IMR-90 (cell line): ENCODE measurements at regions not wholly inside any gene's neighbourhood (a gene's known extent, or its start where the extent isn't known, plus 50 kb on each side); places are given as distances from the start of the nearest gene placed in this dataset.

Experiments used
- ATAC-seq: fragments of 200-7000 bp; cut with Tn5 transposase; 2 replicates; pipeline ENCODE4 v1.9.1; 2020; ENCODE audit warnings: low read depth, mild to moderate bottlenecking, moderate library complexity
- BruUV-seq: library from RNA; stranded (reverse); fragments of 400-500 nt; replicated peaks from 2 replicates; lab custom pipeline; 2021; lab: Mats Ljungman, UMichigan
- CTCF ChIA-PET: fragments of 300-600 bp; formaldehyde crosslinking; extraction: SDS; loops from one replicate; lab custom pipeline; 2021; ENCODE audit warnings: antibody characterized with exemption; lab: Yijun Ruan, JAX
- POLR2A ChIA-PET: fragments of 300-600 bp; sonication (Branson Sonifier 250); formaldehyde crosslinking; loops from one replicate; lab custom pipeline; 2022; ENCODE audit warnings: antibody characterized with exemption; ENCODE audit not compliant: unreplicated experiment; lab: Charles Lee
- DNase-seq: peaks from one replicate; pipeline ENCODE4 v3.0.0; 2013
- H2AFZ ChIP-seq: replicated peaks from 2 replicates; pipeline ENCODE3; 2013; ENCODE audit warnings: low read length, mild to moderate bottlenecking; ENCODE audit not compliant: poor library complexity
- H2AK5ac ChIP-seq: 2 replicates; pipeline ENCODE4 v1.6.1; 2013; ENCODE audit warnings: low read depth, low read length, inconsistent platforms
- H2AK9ac ChIP-seq: replicated peaks from 2 replicates; pipeline ENCODE3; 2013; ENCODE audit warnings: mild to moderate bottlenecking, low read depth, low read length, moderate library complexity; ENCODE audit not compliant: poor library complexity
- H2BK120ac ChIP-seq: 2 replicates; pipeline ENCODE4 v1.6.1; 2013; ENCODE audit warnings: low read depth, low read length, inconsistent platforms
- H2BK15ac ChIP-seq: 3 replicates; pipeline ENCODE4 v1.6.1; 2013; ENCODE audit warnings: low read depth, low read length, inconsistent platforms
- H2BK20ac ChIP-seq: 2 replicates; pipeline ENCODE4 v1.6.1; 2013; ENCODE audit warnings: low read depth, mild to moderate bottlenecking, inconsistent platforms, low read length, moderate library complexity
- H2BK5ac ChIP-seq: 2 replicates; pipeline ENCODE4 v1.6.1; 2013; ENCODE audit warnings: mild to moderate bottlenecking, low read depth, low read length, inconsistent platforms; ENCODE audit not compliant: poor library complexity, severe bottlenecking
- H3K14ac ChIP-seq: replicated peaks from 2 replicates; pipeline ENCODE4 v1.6.1; 2013; ENCODE audit warnings: low read depth, low read length, inconsistent platforms
- H3K18ac ChIP-seq: 2 replicates; pipeline ENCODE4 v1.6.1; 2013; ENCODE audit warnings: low read depth, low read length, control low read depth
- H3K23ac ChIP-seq: 2 replicates; pipeline ENCODE4 v1.6.1; 2013; ENCODE audit warnings: low read depth, low read length, inconsistent platforms
- H3K27ac ChIP-seq: 2 replicates; pipeline ENCODE4 v1.5.1; 2013; ENCODE audit warnings: mild to moderate bottlenecking, control low read depth, low read length; ENCODE audit not compliant: insufficient read depth
- H3K27me3 ChIP-seq: 2 replicates; pipeline ENCODE4 v1.6.1; 2013; ENCODE audit warnings: low read length; ENCODE audit not compliant: control insufficient read depth, insufficient read depth
- H3K36me3 ChIP-seq: 2 replicates; pipeline ENCODE4 v1.6.1; 2013; ENCODE audit warnings: low read length, mixed read lengths; ENCODE audit not compliant: control insufficient read depth, insufficient read depth
- H3K4ac ChIP-seq: 2 replicates; pipeline ENCODE4 v1.6.1; 2013; ENCODE audit warnings: low read depth, low read length, inconsistent platforms
- H3K4me1 ChIP-seq: 2 replicates; pipeline ENCODE4 v1.6.1; 2013; ENCODE audit warnings: low read length, mixed read lengths; ENCODE audit not compliant: control insufficient read depth, insufficient read depth
- H3K4me2 ChIP-seq: 2 replicates; pipeline ENCODE4 v1.6.1; 2013; ENCODE audit warnings: low read depth, mild to moderate bottlenecking, control low read depth, low read length, moderate library complexity
- H3K4me3 ChIP-seq: 2 replicates; pipeline ENCODE4 v1.5.1; 2013; ENCODE audit warnings: low read depth, mild to moderate bottlenecking, control low read depth, low read length, moderate library complexity; ENCODE audit not compliant: insufficient read depth
- H3K56ac ChIP-seq: 2 replicates; pipeline ENCODE4 v1.6.1; 2013; ENCODE audit warnings: low read length, inconsistent platforms; ENCODE audit not compliant: insufficient read depth; ENCODE audit errors: extremely low read depth
- H3K79me1 ChIP-seq, 2 experiments: 2 replicates each; pipeline ENCODE4 v1.6.1; 2013; ENCODE audit warnings: low read length in 2 of 2, inconsistent platforms in 1 of 2, low read depth in 1 of 2
- H3K9ac ChIP-seq: 2 replicates; pipeline ENCODE4 v1.6.1; 2013; ENCODE audit warnings: low read depth, low read length, control low read depth
- H3K9me1 ChIP-seq: 2 replicates; pipeline ENCODE4 v1.6.1; 2013; ENCODE audit warnings: low read length, inconsistent platforms; ENCODE audit not compliant: insufficient read depth
- H3K9me3 ChIP-seq: 2 replicates; pipeline ENCODE4 v1.6.1; 2013; ENCODE audit warnings: low read length; ENCODE audit not compliant: control insufficient read depth, insufficient read depth
- H4K20me1 ChIP-seq: 2 replicates; pipeline ENCODE4 v1.6.1; 2013; ENCODE audit warnings: low read length, inconsistent platforms; ENCODE audit not compliant: insufficient read depth
- H4K5ac ChIP-seq: 2 replicates; pipeline ENCODE4 v1.6.1; 2013; ENCODE audit warnings: mild to moderate bottlenecking, low read depth, low read length, control low read depth
- H4K8ac ChIP-seq, 2 experiments: 2 replicates each; pipeline ENCODE4 v1.6.1; 2013; ENCODE audit warnings: low read depth in 2 of 2, low read length in 2 of 2, control low read depth in 1 of 2, inconsistent platforms in 1 of 2
- H4K91ac ChIP-seq: 2 replicates; pipeline ENCODE4 v1.6.1; 2013; ENCODE audit warnings: low read depth, low read length, inconsistent platforms; ENCODE audit not compliant: insufficient read depth
- BHLHE40 ChIP-seq: fragments of 150-350 bp; IDR thresholded peaks from 2 replicates; pipeline ENCODE4 v1.6.1; 2016; ENCODE audit warnings: mild to moderate bottlenecking, low read depth, low read length
- ELK1 ChIP-seq: fragments of 150-350 bp; IDR thresholded peaks from 2 replicates; pipeline ENCODE4 v1.6.1; 2016; ENCODE audit warnings: low read depth, mild to moderate bottlenecking, low read length, moderate library complexity, borderline replicate concordance
- FOS ChIP-seq: fragments of 150-350 bp; IDR thresholded peaks from 2 replicates; pipeline ENCODE4 v1.6.1; 2016; ENCODE audit warnings: low read depth, low read length
- MAFK ChIP-seq: IDR thresholded peaks from 2 replicates; pipeline ENCODE4 v1.6.1; 2012; ENCODE audit warnings: low read depth, low read length, improper control_type of control experiment
- MAZ ChIP-seq: IDR thresholded peaks from 2 replicates; pipeline ENCODE4 v1.6.1; 2012; ENCODE audit warnings: low read depth, mild to moderate bottlenecking, low read length, improper control_type of control experiment, moderate library complexity, borderline replicate concordance
- NFE2L2 ChIP-seq: fragments of 150-350 bp; IDR thresholded peaks from 2 replicates; pipeline ENCODE4 v1.6.1; 2016; ENCODE audit warnings: low read depth, mild to moderate bottlenecking, low read length
- POLR2A ChIP-seq: IDR thresholded peaks from 2 replicates; pipeline ENCODE4 v1.6.1; 2012; ENCODE audit warnings: mild to moderate bottlenecking, low read depth, low read length
- RCOR1 ChIP-seq: IDR thresholded peaks from 2 replicates; pipeline ENCODE4 v1.6.1; 2012; ENCODE audit warnings: mild to moderate bottlenecking, low read length, improper control_type of control experiment; ENCODE audit not compliant: insufficient replicate concordance
- RFX5 ChIP-seq: IDR thresholded peaks from 2 replicates; pipeline ENCODE4 v1.8.0; 2012; ENCODE audit warnings: low read depth, mild to moderate bottlenecking, low read length, moderate library complexity
- USF2 ChIP-seq: fragments of 150-350 bp; IDR thresholded peaks from 2 replicates; pipeline ENCODE4 v1.6.1; 2017; ENCODE audit warnings: mild to moderate bottlenecking, antibody characterized with exemption, low read length, low read depth
- WGBS, 2 experiments: methylation state at CpG; one replicate each; pipeline versions ENCODE4 v1.1.5 to v1.1.7; 2013; ENCODE audit warnings: missing lambda C conversion rate in 2 of 2; ENCODE audit not compliant: insufficient read length in 1 of 2; ENCODE audit errors: extremely low coverage in 2 of 2; 5-methylcytosine and 5-hydroxymethylcytosine counted together
- dilution Hi-C: fragments of 300-500 bp; cut with HindIII; formaldehyde crosslinking; loops from one replicate; pipeline ENCODE4 v1.14.3; 2018; ENCODE audit warnings: low sequenced_read_pairs; ENCODE audit not compliant: unreplicated experiment
- in situ Hi-C: fragments of 300-500 bp; cut with MboI; formaldehyde crosslinking; loops from 3 replicates; pipeline ENCODE4 v1.14.3; 2019; ENCODE audit warnings: low sequenced_read_pairs, inconsistent platforms, mixed read lengths
- intact Hi-C: fragments of 100-400 bp; cut with micrococcal nuclease; formaldehyde crosslinking; loops from 2 replicates; pipeline ENCODE4 v1.10.0; 2022

GRCh38 chr4:18110099-18110498, 88.5 kb upstream of the LCORL start:
- H3K79me1 ChIP-seq, result no peaks in the 10 kb centered on the region
- H3K36me3 ChIP-seq, result no peaks in the 10 kb centered on the region
- H4K8ac ChIP-seq, result no peak overlapping the region
- H3K4me2 ChIP-seq, result no peak overlapping the region
- H3K14ac ChIP-seq, result no peak overlapping the region
- no peak overlapping the region for H3K56ac ChIP-seq
- no peak overlapping the region for H2BK120ac ChIP-seq
- H3K18ac ChIP-seq, result no peak overlapping the region
- POLR2A ChIA-PET, result no interaction called here
- H4K91ac ChIP-seq, result no peak overlapping the region
- CTCF ChIA-PET, result no interaction called here
- H3K27me3 ChIP-seq, result no peaks in the 10 kb centered on the region
- no peak overlapping the region for H2AK9ac ChIP-seq
- TF ChIP-seq MAFK (no peak), RFX5 (no peak), MAZ (no peak), BHLHE40 (no peak), FOS (no peak), NFE2L2 (no peak), USF2 (no peak), POLR2A (no peak), ELK1 (no peak), RCOR1 (no peak)
- no peak overlapping the region for H3K27ac ChIP-seq
- in situ Hi-C loops (no loop called here), intact Hi-C loops (no loop called here), dilution Hi-C loops (no loop called here)
- H4K20me1 ChIP-seq, result no peaks in the 10 kb centered on the region
- H4K5ac ChIP-seq, result no peak overlapping the region
- no peak overlapping the region for H3K23ac ChIP-seq
- H3K4me1 ChIP-seq, result no peaks in the 10 kb centered on the region
- no TSS peak for BruUV-seq
- no peak overlapping the region for H2BK5ac ChIP-seq
- H3K4me3 ChIP-seq, result no peak overlapping the region
- H3K9me3 ChIP-seq, result no peaks in the 10 kb centered on the region
- DNase-seq (no peak), ATAC-seq (no peak)
- 80% methylated on average over 1 of the region's 6 CpGs; no CpG with 5 or more reads in 1 of the 2 experiments for WGBS, 2 experiments
- H2AFZ ChIP-seq, result no peak overlapping the region
- no peaks in the 10 kb centered on the region for H3K9me1 ChIP-seq
- no peak overlapping the region for H3K9ac ChIP-seq
- H2AK5ac ChIP-seq, result no peak overlapping the region
- no peak overlapping the region for H2BK15ac ChIP-seq
- H3K4ac ChIP-seq, result no peak overlapping the region
- H2BK20ac ChIP-seq, result no peak overlapping the region
